Osteocyte (in vitro differentiated cells): ENCODE measurements at regions not wholly inside any gene's neighbourhood (a gene's known extent, or its start where the extent isn't known, plus 50 kb on each side); places are given as distances from the start of the nearest gene placed in this dataset.

Experiments used
- DNase-seq: peaks from one replicate; pipeline ENCODE4 v3.0.0; 2021; ENCODE audit warnings: mixed read lengths; ENCODE audit not compliant: unreplicated experiment; ENCODE audit errors: extremely low spot score
- H3K27ac Mint-ChIP-seq: one replicate; pipeline ENCODE4 v1.8.0; 2021; ENCODE audit warnings: mild to moderate bottlenecking, mixed read lengths; ENCODE audit not compliant: unreplicated experiment
- H3K27me3 Mint-ChIP-seq: one replicate; pipeline ENCODE4 v1.8.0; 2021; ENCODE audit warnings: mixed read lengths; ENCODE audit not compliant: unreplicated experiment
- H3K36me3 Mint-ChIP-seq: one replicate; pipeline ENCODE4 v1.8.0; 2021; ENCODE audit warnings: mixed read lengths; ENCODE audit not compliant: unreplicated experiment
- H3K4me1 Mint-ChIP-seq: one replicate; pipeline ENCODE4 v1.8.0; 2021; ENCODE audit warnings: mixed read lengths; ENCODE audit not compliant: unreplicated experiment
- H3K4me3 Mint-ChIP-seq: one replicate; pipeline ENCODE4 v1.8.0; 2021; ENCODE audit warnings: mild to moderate bottlenecking, moderate library complexity, mixed read lengths; ENCODE audit not compliant: unreplicated experiment
- H3K9me3 Mint-ChIP-seq: one replicate; pipeline ENCODE4 v1.8.0; 2021; ENCODE audit warnings: mixed read lengths; ENCODE audit not compliant: unreplicated experiment
- TF ChIP-seq, protein P1 (sequence below): fragments of 200-600 bp; sonication (generic); IDR thresholded peaks from 2 replicates; pipeline ENCODE4 v1.5.0; 2021; ENCODE audit warnings: antibody characterized with exemption, mild to moderate bottlenecking, moderate library complexity

- TF ChIP-seq, protein P1, sequence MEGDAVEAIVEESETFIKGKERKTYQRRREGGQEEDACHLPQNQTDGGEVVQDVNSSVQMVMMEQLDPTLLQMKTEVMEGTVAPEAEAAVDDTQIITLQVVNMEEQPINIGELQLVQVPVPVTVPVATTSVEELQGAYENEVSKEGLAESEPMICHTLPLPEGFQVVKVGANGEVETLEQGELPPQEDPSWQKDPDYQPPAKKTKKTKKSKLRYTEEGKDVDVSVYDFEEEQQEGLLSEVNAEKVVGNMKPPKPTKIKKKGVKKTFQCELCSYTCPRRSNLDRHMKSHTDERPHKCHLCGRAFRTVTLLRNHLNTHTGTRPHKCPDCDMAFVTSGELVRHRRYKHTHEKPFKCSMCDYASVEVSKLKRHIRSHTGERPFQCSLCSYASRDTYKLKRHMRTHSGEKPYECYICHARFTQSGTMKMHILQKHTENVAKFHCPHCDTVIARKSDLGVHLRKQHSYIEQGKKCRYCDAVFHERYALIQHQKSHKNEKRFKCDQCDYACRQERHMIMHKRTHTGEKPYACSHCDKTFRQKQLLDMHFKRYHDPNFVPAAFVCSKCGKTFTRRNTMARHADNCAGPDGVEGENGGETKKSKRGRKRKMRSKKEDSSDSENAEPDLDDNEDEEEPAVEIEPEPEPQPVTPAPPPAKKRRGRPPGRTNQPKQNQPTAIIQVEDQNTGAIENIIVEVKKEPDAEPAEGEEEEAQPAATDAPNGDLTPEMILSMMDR = no peak
- H3K27ac Mint-ChIP-seq = no peak overlapping the region
- peaks cover 2% of the 10 kb centered on the region for H3K27me3 Mint-ChIP-seq
- no peaks in the 10 kb centered on the region for H3K9me3 Mint-ChIP-seq
- no peaks in the 10 kb centered on the region for H3K36me3 Mint-ChIP-seq
- DNase-seq = no peak
- H3K4me1 Mint-ChIP-seq = no peaks in the 10 kb centered on the region
- H3K4me3 Mint-ChIP-seq = no peak overlapping the region
Measured at GRCh38 chr14:32014057-32014456, 63.0 kb upstream of the ARHGAP5 start.

DNA sequence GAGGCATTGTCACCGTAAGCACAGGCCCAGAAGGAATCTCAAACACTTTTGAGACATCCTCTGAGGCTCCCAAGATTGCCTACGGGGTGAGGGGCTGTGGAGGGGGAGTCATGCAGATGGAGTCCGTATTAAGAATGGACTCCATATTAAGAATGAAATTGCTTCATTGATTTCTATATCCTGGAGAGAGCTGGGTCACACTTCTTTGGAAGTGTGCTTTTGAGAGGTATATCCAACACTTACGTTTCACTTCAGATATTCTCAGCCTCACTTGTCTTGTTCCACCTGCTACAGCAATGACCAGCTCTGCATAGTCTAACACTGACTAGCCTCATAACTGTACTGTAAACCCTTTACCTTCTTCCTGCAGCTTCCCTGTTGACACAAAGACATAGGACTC, 62.6 kb upstream of the ARHGAP5 start:
- no peak for DNase-seq
- Mint-ChIP-seq H3K4me1 (no peaks in the 10 kb centered on the region), H3K4me3 (no peak overlapping the region), H3K36me3 (no peaks in the 10 kb centered on the region), H3K27me3 (peaks cover 2% of the 10 kb centered on the region), H3K9me3 (no peaks in the 10 kb centered on the region), H3K27ac (no peak overlapping the region)
- TF ChIP-seq, protein P1 = no peak

GRCh38 chr14:32015166-32015565, 61.9 kb upstream of the ARHGAP5 start:
- Mint-ChIP-seq H3K27ac (no peak overlapping the region), H3K27me3 (peaks cover 2% of the 10 kb centered on the region)
- TF ChIP-seq, protein P1 = no peak

DNA sequence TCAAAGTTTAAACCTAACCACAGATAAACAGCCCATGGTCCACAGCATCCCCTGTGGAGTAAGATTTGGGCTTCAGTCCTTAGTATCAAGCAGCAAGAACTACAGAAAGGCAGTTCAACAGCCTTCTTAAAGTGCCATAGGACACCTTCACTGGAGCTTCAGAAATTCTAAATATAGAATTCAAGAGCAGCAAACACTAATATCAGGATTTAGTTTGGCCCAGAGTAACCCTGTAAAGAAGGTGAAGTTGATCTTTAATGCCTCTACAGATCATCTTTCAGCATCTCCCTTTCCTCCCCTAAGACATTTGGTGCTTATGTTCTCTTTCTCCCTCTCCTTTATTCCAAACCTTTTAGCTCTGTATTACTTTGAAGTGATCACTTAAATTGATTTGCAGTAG, 59.5 kb upstream of the ARHGAP5 start:
- no peaks in the 10 kb centered on the region for H3K36me3 Mint-ChIP-seq
- H3K4me3 Mint-ChIP-seq = no peak overlapping the region

More at GRCh38 chr14:32015166-32015565, 61.9 kb upstream of the ARHGAP5 start:
- Mint-ChIP-seq H3K36me3 (no peaks in the 10 kb centered on the region), H3K4me1 (no peaks in the 10 kb centered on the region), H3K9me3 (no peaks in the 10 kb centered on the region), H3K4me3 (no peak overlapping the region)
- DNase-seq = no peak

GRCh38 chr14:32018391-32019092, 58.6 kb upstream of the ARHGAP5 start:
- no peak for DNase-seq
- Mint-ChIP-seq H3K27me3 (peaks cover 5% of the 10 kb centered on the region), H3K4me3 (no peak overlapping the region), H3K4me1 (no peaks in the 10 kb centered on the region), H3K36me3 (no peaks in the 10 kb centered on the region), H3K27ac (no peak overlapping the region), H3K9me3 (no peaks in the 10 kb centered on the region)
- TF ChIP-seq, protein P1 = no peak

More for the DNA sequence above, 59.5 kb upstream of the ARHGAP5 start:
- no peak for DNase-seq
- Mint-ChIP-seq H3K9me3 (no peaks in the 10 kb centered on the region), H3K27ac (no peak overlapping the region), H3K4me1 (no peaks in the 10 kb centered on the region), H3K27me3 (peaks cover 2% of the 10 kb centered on the region)
- TF ChIP-seq, protein P1 = no peak
